ENCODE measurements at regions not wholly inside any gene's neighbourhood (a gene's known extent, or its start where the extent isn't known, plus 50 kb on each side); places are given as distances from the start of the nearest gene placed in this dataset.

DNA sequence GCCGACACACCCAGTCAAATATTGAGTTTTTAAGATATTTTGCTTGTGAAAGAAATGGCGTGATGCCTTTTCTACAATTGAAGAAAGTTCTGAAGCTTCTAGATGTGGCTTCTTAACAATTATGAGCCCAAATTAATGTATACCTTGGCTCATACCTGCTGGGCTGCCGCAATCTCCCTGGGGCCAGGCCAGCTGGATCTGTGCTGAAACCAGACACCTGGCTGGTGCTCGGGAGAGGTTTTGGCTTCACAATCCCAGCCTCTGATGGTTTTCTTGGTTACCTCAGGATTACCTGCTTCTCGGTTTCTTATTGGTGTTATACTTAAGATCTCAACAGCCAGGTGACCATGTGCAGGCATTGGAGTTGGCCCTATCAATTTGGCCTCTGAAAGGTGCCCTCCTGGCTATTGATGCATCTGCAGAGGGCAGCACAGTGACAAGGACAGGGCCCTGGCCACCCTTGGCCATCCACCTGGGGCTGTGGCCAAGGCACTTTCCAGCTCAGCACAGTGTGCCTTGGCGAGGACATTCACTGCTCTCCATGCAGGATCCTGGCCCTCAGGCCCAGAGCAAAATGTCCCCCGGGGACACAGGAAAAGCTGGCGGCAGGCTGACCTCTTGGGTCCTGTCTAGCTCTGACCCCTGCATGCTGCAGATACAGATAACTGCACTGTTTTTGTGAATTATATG lies 305.0 kb downstream of the ZNF536 start:
- Histone ChIP-seq H2BK120ac (ENCODE audit: low read depth, low read length, poor library complexity, severe bottlenecking) (no peak overlapping the region), H3K23ac (ENCODE audit: insufficient read length, low read depth, low read length) (no peak overlapping the region), H3K56ac (ENCODE audit: insufficient read length, low read depth, low read length) (no peak overlapping the region), H2BK20ac (ENCODE audit: low read depth, low read length, poor library complexity, severe bottlenecking) (no peak overlapping the region), H2BK5ac (ENCODE audit: insufficient read length, low read length) (no peak overlapping the region), H3K27me3 (ENCODE audit: insufficient read depth, low read length) (no peaks in the 10 kb centered on the region), H3K79me2 (ENCODE audit: insufficient read depth, low read length) (no peaks in the 10 kb centered on the region), H3K4me2 (ENCODE audit: insufficient read depth, insufficient read length, low read length) (no peak overlapping the region), H3K4ac (ENCODE audit: low read depth, low read length) (no peak overlapping the region), H3K9me3 (ENCODE audit: control insufficient read depth, low read depth, low read length) (no peaks in the 10 kb centered on the region), H3K14ac (ENCODE audit: insufficient read depth, low read length) (no peak overlapping the region), H4K91ac (ENCODE audit: insufficient read length, low read depth, low read length) (no peak overlapping the region), H4K20me1 (ENCODE audit: control insufficient read depth, insufficient read depth, insufficient read length) (no peaks in the 10 kb centered on the region), H2AK5ac (ENCODE audit: insufficient read length, low read length) (no peak overlapping the region), H3T11ph (ENCODE audit: low read length) (no peak overlapping the region), H2AFZ (ENCODE audit: low read length) (no peak overlapping the region), H2BK12ac (ENCODE audit: insufficient read length, low read depth, low read length) (no peak overlapping the region), H3K9ac (ENCODE audit: extremely low read depth, insufficient read length, low read length) (no peak overlapping the region), H4K8ac (replicated peaks; ENCODE audit: insufficient read length, low read depth, low read length) (no peak overlapping the region), H4K5ac (ENCODE audit: insufficient read length, low read depth, low read length) (no peak overlapping the region), H3K23me2 (ENCODE audit: insufficient read length, low read depth, low read length, poor library complexity, severe bottlenecking) (no peaks in the 10 kb centered on the region), H3K4me1 (ENCODE audit: insufficient read depth, low read length) (no peaks in the 10 kb centered on the region), H3K18ac (ENCODE audit: insufficient read length, low read depth, low read length) (no peak overlapping the region), H2BK15ac (ENCODE audit: low read depth, low read length) (no peak overlapping the region), H3K79me1 (ENCODE audit: insufficient read depth, low read depth, low read length, poor library complexity, severe bottlenecking) (no peaks in the 10 kb centered on the region), H3K27ac (ENCODE audit: insufficient read length, low read depth, low read length) (no peak overlapping the region)
- DNase-seq: no peak
- Mint-ChIP-seq H3K27me3 (ENCODE audit: low read depth) (peaks cover 4% of the 10 kb centered on the region), H3K4me3 (no peak overlapping the region), H3K4me1 (peaks cover 0 to 3% of the 10 kb centered on the region in 2 experiments; a peak in 1 of 4 replicates), H3K9me3 (no peaks in the 10 kb centered on the region; a peak in 1 of 5 replicates), H3K36me3 (ENCODE audit: insufficient read depth in 1 of 3, low read depth in 3 of 3) (no peaks in the 10 kb centered on the region), H3K27ac (peak overlapping the region in 1 of 3 experiments; percentile 82; a peak in 1 of 7 replicates)
- WGBS (ENCODE audit: extremely low coverage, insufficient read length, low lambda C conversion rate): no CpG with 5 or more reads among the region's 8 CpGs
- TF ChIP-seq, protein P1, sequence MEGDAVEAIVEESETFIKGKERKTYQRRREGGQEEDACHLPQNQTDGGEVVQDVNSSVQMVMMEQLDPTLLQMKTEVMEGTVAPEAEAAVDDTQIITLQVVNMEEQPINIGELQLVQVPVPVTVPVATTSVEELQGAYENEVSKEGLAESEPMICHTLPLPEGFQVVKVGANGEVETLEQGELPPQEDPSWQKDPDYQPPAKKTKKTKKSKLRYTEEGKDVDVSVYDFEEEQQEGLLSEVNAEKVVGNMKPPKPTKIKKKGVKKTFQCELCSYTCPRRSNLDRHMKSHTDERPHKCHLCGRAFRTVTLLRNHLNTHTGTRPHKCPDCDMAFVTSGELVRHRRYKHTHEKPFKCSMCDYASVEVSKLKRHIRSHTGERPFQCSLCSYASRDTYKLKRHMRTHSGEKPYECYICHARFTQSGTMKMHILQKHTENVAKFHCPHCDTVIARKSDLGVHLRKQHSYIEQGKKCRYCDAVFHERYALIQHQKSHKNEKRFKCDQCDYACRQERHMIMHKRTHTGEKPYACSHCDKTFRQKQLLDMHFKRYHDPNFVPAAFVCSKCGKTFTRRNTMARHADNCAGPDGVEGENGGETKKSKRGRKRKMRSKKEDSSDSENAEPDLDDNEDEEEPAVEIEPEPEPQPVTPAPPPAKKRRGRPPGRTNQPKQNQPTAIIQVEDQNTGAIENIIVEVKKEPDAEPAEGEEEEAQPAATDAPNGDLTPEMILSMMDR (conservative IDR thresholded peaks at IDR 0.05): no peak

Measured in H9 (cell line).